Thymus (tissue), 11 donors: ENCODE measurements at regions not wholly inside any gene's neighbourhood (a gene's known extent, or its start where the extent isn't known, plus 50 kb on each side); places are given as distances from the start of the nearest gene placed in this dataset.

ENCODE experiments used
- DNase-seq, 9 donors: peaks; one replicate each; pipeline ENCODE4 v3.0.0-alpha.2; 2013; ENCODE audit warnings: low spot score in 9 of 9, low read depth in 6 of 9, missing footprints in 1 of 9
- H3K27ac ChIP-seq, 2 donors: one replicate each; pipeline ENCODE4 v1.5.1; 2013; ENCODE audit warnings: control low read depth in 1 of 2, low read depth in 1 of 2, low read length in 1 of 2, mild to moderate bottlenecking in 1 of 2, moderate library complexity in 1 of 2
- H3K27me3 ChIP-seq, 2 donors: one replicate each; pipeline ENCODE4 v1.5.1; 2013; ENCODE audit warnings: low read length in 1 of 2; ENCODE audit not compliant: control insufficient read depth in 2 of 2, insufficient read depth in 1 of 2
- H3K36me3 ChIP-seq, 2 donors: one replicate each; pipeline ENCODE4 v1.5.1; 2013; ENCODE audit warnings: low read length in 1 of 2, mild to moderate bottlenecking in 1 of 2, moderate library complexity in 1 of 2; ENCODE audit not compliant: control insufficient read depth in 2 of 2, insufficient read depth in 2 of 2
- H3K4me1 ChIP-seq, 2 donors: one replicate each; pipeline ENCODE4 v1.5.1; 2013; ENCODE audit warnings: low read length in 2 of 2; ENCODE audit not compliant: control insufficient read depth in 2 of 2, insufficient read depth in 2 of 2
- H3K4me3 ChIP-seq, 2 donors: one replicate each; pipeline ENCODE4 v1.5.1; 2013; ENCODE audit warnings: low read length in 2 of 2, control low read depth in 1 of 2, mild to moderate bottlenecking in 1 of 2
- H3K9me3 ChIP-seq, 2 donors: one replicate each; pipeline ENCODE4 v1.5.1; 2013; ENCODE audit warnings: low read length in 1 of 2, mild to moderate bottlenecking in 1 of 2; ENCODE audit not compliant: control insufficient read depth in 2 of 2, insufficient read depth in 1 of 2
- WGBS: extraction: QIAGEN DNeasy Blood & Tissue Kit; methylation state at CpG from one replicate; pipeline ENCODE4 v1.1.7; 2013; 5-methylcytosine and 5-hydroxymethylcytosine counted together
- donor health status: healthy.

GRCh38 chr14:89592961-89593360 lies 175.9 kb upstream of the FOXN3 start:
- DNase-seq: no peak
- H3K27me3 ChIP-seq: no peaks in the 10 kb centered on the region
- H3K27ac ChIP-seq: no peak overlapping the region
- peaks cover 0 to 7% of the 10 kb centered on the region in 2 donors for H3K9me3 ChIP-seq
- no peak overlapping the region for H3K4me3 ChIP-seq
- H3K4me1 ChIP-seq: peaks cover 2 to 3% of the 10 kb centered on the region in 2 donors
- H3K36me3 ChIP-seq: peaks cover 0 to 7% of the 10 kb centered on the region in 2 donors

- no peak for DNase-seq
- H3K4me3 ChIP-seq: no peak overlapping the region
- peaks cover 2 to 3% of the 10 kb centered on the region in 2 donors for H3K4me1 ChIP-seq
- peaks cover 0 to 5% of the 10 kb centered on the region in 2 donors for H3K36me3 ChIP-seq
- H3K9me3 ChIP-seq: peaks cover 0 to 6% of the 10 kb centered on the region in 2 donors
- WGBS: 54% methylated on average over 11 of the region's 11 CpGs
- H3K27me3 ChIP-seq: no peaks in the 10 kb centered on the region
- H3K27ac ChIP-seq: no peak overlapping the region
Measured at GRCh38 chr14:89589400-89590118, 172.5 kb upstream of the FOXN3 start.

- DNase-seq: no peak
- H3K27ac ChIP-seq: no peak overlapping the region
Measured at GRCh38 chr14:89588840-89589296, 171.8 kb upstream of the FOXN3 start.

GRCh38 chr14:89588016-89588415 lies 171.0 kb upstream of the FOXN3 start:
- H3K36me3 ChIP-seq: no peaks in the 10 kb centered on the region

More at GRCh38 chr14:89588840-89589296, 171.8 kb upstream of the FOXN3 start:
- H3K9me3 ChIP-seq: peaks cover 0 to 6% of the 10 kb centered on the region in 2 donors
- H3K4me1 ChIP-seq: peaks cover 2 to 3% of the 10 kb centered on the region in 2 donors
- peaks cover 0 to 3% of the 10 kb centered on the region in 2 donors for H3K36me3 ChIP-seq
- no peak overlapping the region for H3K4me3 ChIP-seq
- 90% methylated on average over 1 of the region's 1 CpG for WGBS
- no peaks in the 10 kb centered on the region for H3K27me3 ChIP-seq

GRCh38 chr14:89587136-89587420 lies 170.0 kb upstream of the FOXN3 start:
- H3K27ac ChIP-seq: no peak overlapping the region
- peaks cover 0 to 6% of the 10 kb centered on the region in 2 donors for H3K9me3 ChIP-seq
- no peak overlapping the region for H3K4me3 ChIP-seq
- no peak for DNase-seq
- no peaks in the 10 kb centered on the region for H3K27me3 ChIP-seq
- H3K36me3 ChIP-seq: peaks cover 0 to under 1% of the 10 kb centered on the region in 2 donors
- peaks cover 2 to 3% of the 10 kb centered on the region in 2 donors for H3K4me1 ChIP-seq
- WGBS: 96% methylated on average over 5 of the region's 5 CpGs

More at GRCh38 chr14:89588016-89588415, 171.0 kb upstream of the FOXN3 start:
- Histone ChIP-seq H3K9me3 (peaks cover 0 to 6% of the 10 kb centered on the region in 2 donors), H3K27me3 (no peaks in the 10 kb centered on the region), H3K4me3 (no peak overlapping the region), H3K4me1 (peaks cover 2 to 3% of the 10 kb centered on the region in 2 donors), H3K27ac (no peak overlapping the region)
- WGBS: 89% methylated on average over 5 of the region's 5 CpGs
- no peak for DNase-seq

GRCh38 chr14:89586258-89587135 lies 169.5 kb upstream of the FOXN3 start:
- 91% methylated on average over 5 of the region's 5 CpGs for WGBS

GRCh38 chr14:89578156-89578555 lies 161.1 kb upstream of the FOXN3 start:
- Histone ChIP-seq H3K4me3 (no peak overlapping the region), H3K36me3 (peaks cover 7 to 27% of the 10 kb centered on the region in 2 donors), H3K9me3 (no peaks in the 10 kb centered on the region), H3K4me1 (peaks cover 2 to 3% of the 10 kb centered on the region in 2 donors), H3K27ac (peak overlapping the region in 1 of 2 donors; percentile 4), H3K27me3 (no peaks in the 10 kb centered on the region)
- DNase-seq: no peak
- WGBS: 88% methylated on average over 4 of the region's 4 CpGs

More at GRCh38 chr14:89586258-89587135, 169.5 kb upstream of the FOXN3 start:
- Histone ChIP-seq H3K36me3 (peaks cover 0 to 6% of the 10 kb centered on the region in 2 donors), H3K27me3 (no peaks in the 10 kb centered on the region), H3K4me3 (no peak overlapping the region), H3K9me3 (peaks cover 0 to 6% of the 10 kb centered on the region in 2 donors), H3K4me1 (peaks cover 2 to 3% of the 10 kb centered on the region in 2 donors), H3K27ac (no peak overlapping the region)
- DNase-seq: peak in 2 of 9 donors; percentile 23 to 46

- no peaks in the 10 kb centered on the region for H3K27me3 ChIP-seq
- H3K9me3 ChIP-seq: no peaks in the 10 kb centered on the region
- no peak for DNase-seq
Measured at GRCh38 chr14:89576960-89577359, 159.9 kb upstream of the FOXN3 start.

More at GRCh38 chr14:89576960-89577359, 159.9 kb upstream of the FOXN3 start:
- peaks cover 2 to 7% of the 10 kb centered on the region in 2 donors for H3K4me1 ChIP-seq
- H3K27ac ChIP-seq: no peak overlapping the region
- peaks cover 7 to 25% of the 10 kb centered on the region in 2 donors for H3K36me3 ChIP-seq
- 86% methylated on average over 8 of the region's 8 CpGs for WGBS
- H3K4me3 ChIP-seq: no peak overlapping the region
